DOHH2 (cell line): ENCODE measurements at regions not wholly inside any gene's neighbourhood (a gene's known extent, or its start where the extent isn't known, plus 50 kb on each side); places are given as distances from the start of the nearest gene placed in this dataset.

Experiments used
- H3F3A ChIP-seq: fragments of 200-600 bp; sonication (generic), shearing (Covaris generic); 2 replicates; pipeline ENCODE4 v1.6.0; 2016; ENCODE audit warnings: antibody characterized with exemption, mild to moderate bottlenecking; ENCODE audit not compliant: control insufficient read depth, insufficient read depth
- H3K27ac ChIP-seq: fragments of 200-600 bp; sonication (generic); 2 replicates; pipeline ENCODE4 v1.5.1; 2014; ENCODE audit warnings: low read depth, mild to moderate bottlenecking, low read length, moderate library complexity
- H3K27me3 ChIP-seq: fragments of 200-600 bp; sonication (generic); 2 replicates; pipeline ENCODE4 v1.6.1; 2014; ENCODE audit warnings: mild to moderate bottlenecking, low read length, mixed read lengths; ENCODE audit not compliant: control insufficient read depth
- H3K36me3 ChIP-seq: fragments of 200-600 bp; sonication (generic); 2 replicates; pipeline ENCODE4 v1.6.1; 2014; ENCODE audit warnings: mild to moderate bottlenecking, low read length, moderate library complexity, mixed read lengths; ENCODE audit not compliant: control insufficient read depth
- H3K4me1 ChIP-seq: fragments of 200-600 bp; sonication (generic); 2 replicates; pipeline ENCODE4 v1.6.1; 2014; ENCODE audit warnings: mild to moderate bottlenecking, low read length, mixed read lengths; ENCODE audit not compliant: control insufficient read depth
- H3K4me2 ChIP-seq: fragments of 200-600 bp; sonication (generic); 2 replicates; pipeline ENCODE4 v1.6.0; 2014; ENCODE audit warnings: mild to moderate bottlenecking, low read length, moderate library complexity
- H3K4me3 ChIP-seq: fragments of 200-600 bp; sonication (generic); 2 replicates; pipeline ENCODE4 v1.5.1; 2014; ENCODE audit warnings: mild to moderate bottlenecking, low read length, mixed read lengths
- H3K79me2 ChIP-seq: fragments of 200-600 bp; sonication (generic); 2 replicates; pipeline ENCODE4 v1.6.1; 2014; ENCODE audit warnings: mild to moderate bottlenecking, low read length, mixed read lengths; ENCODE audit not compliant: control insufficient read depth
- H3K9me2 ChIP-seq: fragments of 200-600 bp; sonication (generic); replicated peaks from 2 replicates; pipeline ENCODE4 v1.6.1; 2014; ENCODE audit warnings: mild to moderate bottlenecking, low read length, mixed read lengths; ENCODE audit not compliant: control insufficient read depth
- H3K9me3 ChIP-seq: fragments of 200-600 bp; sonication (generic); 2 replicates; pipeline ENCODE4 v1.6.1; 2014; ENCODE audit warnings: antibody characterized with exemption, low read length, mixed read lengths; ENCODE audit not compliant: control insufficient read depth, insufficient read depth
- H4K20me1 ChIP-seq: fragments of 200-600 bp; sonication (generic); 2 replicates; pipeline ENCODE4 v1.6.0; 2014; ENCODE audit warnings: low read depth, mild to moderate bottlenecking, antibody characterized with exemption, low read length, moderate library complexity; ENCODE audit not compliant: control insufficient read depth, insufficient read depth
- EZH2phosphoT487 ChIP-seq: fragments of 200-600 bp; sonication (generic); IDR thresholded peaks from 2 replicates; pipeline ENCODE4 v1.6.1; 2017; ENCODE audit warnings: borderline replicate concordance, mild to moderate bottlenecking, antibody characterized with exemption, low read length, moderate library complexity, mixed read lengths
- TF ChIP-seq, protein P1 (sequence below): fragments of 200-600 bp; sonication (generic); IDR thresholded peaks from one replicate; pipeline ENCODE4 v1.5.1; 2014; ENCODE audit warnings: antibody characterized with exemption, mild to moderate bottlenecking, low read depth, low read length; ENCODE audit not compliant: poor library complexity, severe bottlenecking

DNA sequence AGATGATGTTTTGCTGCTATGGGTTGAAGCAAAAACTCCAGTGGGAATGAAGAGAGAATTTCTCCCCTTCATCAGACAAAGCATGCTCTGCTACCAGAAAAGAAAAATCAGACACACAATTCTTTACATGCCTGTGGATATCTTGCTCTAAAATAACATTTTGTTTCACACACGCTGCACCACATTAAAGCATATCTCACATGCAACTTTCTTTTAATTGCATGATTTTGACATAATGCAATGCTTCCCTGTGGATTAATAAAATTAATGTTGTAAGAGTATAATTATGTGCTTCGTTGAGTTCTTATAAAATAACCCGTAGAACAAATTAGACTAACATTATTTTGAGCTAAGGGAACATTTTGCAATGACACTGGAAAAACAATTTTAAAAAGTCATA is 2230.7 kb downstream of the PCDH7 start:
- Histone ChIP-seq H3F3A (no peaks in the 10 kb centered on the region), H3K27ac (no peak overlapping the region)

DNA sequence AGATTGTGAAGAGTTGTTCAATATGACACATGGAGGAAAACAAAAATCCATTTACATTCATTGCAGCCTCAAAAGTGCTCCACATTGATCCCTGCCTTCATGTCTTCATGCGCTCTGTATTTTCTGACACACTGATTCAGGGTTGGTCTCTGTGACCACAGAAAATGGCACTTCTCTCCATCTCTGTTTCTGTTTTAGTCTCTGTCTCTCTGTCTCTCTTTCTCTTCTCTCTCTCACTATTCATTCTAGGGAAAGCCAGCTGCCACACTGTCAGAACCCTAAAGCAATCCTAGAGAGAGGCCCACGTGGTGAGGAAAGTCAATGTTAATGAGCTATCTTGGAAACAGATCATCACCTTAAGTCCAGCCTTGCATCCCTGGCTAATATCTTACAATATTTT is 2238.4 kb downstream of the PCDH7 start:
- Histone ChIP-seq H3F3A (no peaks in the 10 kb centered on the region), H3K4me3 (no peak overlapping the region), H3K27me3 (no peaks in the 10 kb centered on the region), H3K4me2 (no peak overlapping the region), H3K36me3 (no peaks in the 10 kb centered on the region), H3K79me2 (no peaks in the 10 kb centered on the region), H3K27ac (no peak overlapping the region), H3K9me2 (no peaks in the 10 kb centered on the region), H3K9me3 (no peaks in the 10 kb centered on the region), H4K20me1 (no peaks in the 10 kb centered on the region), H3K4me1 (no peaks in the 10 kb centered on the region)
- no peak for TF ChIP-seq EZH2phosphoT487
- TF ChIP-seq, protein P1, sequence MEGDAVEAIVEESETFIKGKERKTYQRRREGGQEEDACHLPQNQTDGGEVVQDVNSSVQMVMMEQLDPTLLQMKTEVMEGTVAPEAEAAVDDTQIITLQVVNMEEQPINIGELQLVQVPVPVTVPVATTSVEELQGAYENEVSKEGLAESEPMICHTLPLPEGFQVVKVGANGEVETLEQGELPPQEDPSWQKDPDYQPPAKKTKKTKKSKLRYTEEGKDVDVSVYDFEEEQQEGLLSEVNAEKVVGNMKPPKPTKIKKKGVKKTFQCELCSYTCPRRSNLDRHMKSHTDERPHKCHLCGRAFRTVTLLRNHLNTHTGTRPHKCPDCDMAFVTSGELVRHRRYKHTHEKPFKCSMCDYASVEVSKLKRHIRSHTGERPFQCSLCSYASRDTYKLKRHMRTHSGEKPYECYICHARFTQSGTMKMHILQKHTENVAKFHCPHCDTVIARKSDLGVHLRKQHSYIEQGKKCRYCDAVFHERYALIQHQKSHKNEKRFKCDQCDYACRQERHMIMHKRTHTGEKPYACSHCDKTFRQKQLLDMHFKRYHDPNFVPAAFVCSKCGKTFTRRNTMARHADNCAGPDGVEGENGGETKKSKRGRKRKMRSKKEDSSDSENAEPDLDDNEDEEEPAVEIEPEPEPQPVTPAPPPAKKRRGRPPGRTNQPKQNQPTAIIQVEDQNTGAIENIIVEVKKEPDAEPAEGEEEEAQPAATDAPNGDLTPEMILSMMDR = no peak

More for the DNA sequence above, 2230.7 kb downstream of the PCDH7 start:
- Histone ChIP-seq H3K27me3 (no peaks in the 10 kb centered on the region), H3K4me3 (no peak overlapping the region), H4K20me1 (no peaks in the 10 kb centered on the region), H3K9me2 (no peaks in the 10 kb centered on the region), H3K4me1 (no peaks in the 10 kb centered on the region), H3K4me2 (no peak overlapping the region), H3K79me2 (no peaks in the 10 kb centered on the region), H3K36me3 (no peaks in the 10 kb centered on the region), H3K9me3 (no peaks in the 10 kb centered on the region; the same call in 1 of the 2 replicates)
- TF ChIP-seq, protein P1 = no peak
- no peak for TF ChIP-seq EZH2phosphoT487

DNA sequence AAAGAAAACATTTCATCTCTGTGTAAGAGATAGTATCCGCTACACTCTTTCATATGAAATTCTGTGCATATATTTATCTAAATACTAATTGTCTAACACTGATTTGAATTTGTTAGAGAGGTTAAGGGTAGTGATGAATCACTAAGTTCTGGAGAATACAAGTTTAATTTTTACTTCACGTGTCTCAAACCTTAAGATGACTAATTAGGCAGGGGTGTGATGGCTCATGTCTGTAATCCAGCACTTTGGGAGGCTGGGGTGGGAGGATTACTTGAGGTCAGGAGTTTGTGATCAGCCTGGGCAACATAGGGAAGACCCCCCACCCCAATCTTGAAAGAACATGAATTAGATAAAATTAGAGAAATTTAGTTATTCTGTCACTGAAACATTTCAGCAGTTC is 2241.9 kb downstream of the PCDH7 start:
- no peaks in the 10 kb centered on the region for H3K9me3 ChIP-seq
- no peaks in the 10 kb centered on the region for H3K9me2 ChIP-seq
- no peaks in the 10 kb centered on the region for H3K4me1 ChIP-seq
- H3K4me2 ChIP-seq = no peak overlapping the region
- TF ChIP-seq EZH2phosphoT487 = no peak
- TF ChIP-seq, protein P1 = no peak
- H3K27me3 ChIP-seq = no peaks in the 10 kb centered on the region
- no peaks in the 10 kb centered on the region for H4K20me1 ChIP-seq
- no peak overlapping the region for H3K27ac ChIP-seq
- no peaks in the 10 kb centered on the region for H3F3A ChIP-seq
- no peaks in the 10 kb centered on the region for H3K36me3 ChIP-seq
- H3K79me2 ChIP-seq = no peaks in the 10 kb centered on the region
- no peak overlapping the region for H3K4me3 ChIP-seq

DNA sequence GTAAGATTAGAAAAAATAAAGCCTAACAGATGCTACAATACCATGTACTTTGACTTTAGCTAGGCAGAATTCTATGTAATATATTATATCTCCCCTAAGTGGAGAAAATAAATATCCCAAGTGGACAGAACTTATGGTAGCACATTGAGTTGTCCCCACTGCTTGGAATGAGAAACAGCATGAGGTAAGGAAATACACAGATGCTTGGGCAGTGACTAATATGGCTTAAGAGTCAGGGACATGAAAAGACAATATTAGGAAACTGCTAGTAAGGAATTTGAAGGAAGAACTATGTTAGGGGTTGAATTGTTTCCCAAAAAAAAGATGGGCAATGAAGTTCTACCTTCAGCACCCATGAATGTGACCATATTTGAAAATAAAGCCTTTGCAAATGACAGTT is 2265.1 kb downstream of the PCDH7 start:
- H3K27me3 ChIP-seq = no peaks in the 10 kb centered on the region
- H3K4me2 ChIP-seq = no peak overlapping the region
- H3K79me2 ChIP-seq = no peaks in the 10 kb centered on the region
- H3K36me3 ChIP-seq = no peaks in the 10 kb centered on the region
- no peak overlapping the region for H3K4me3 ChIP-seq
- no peak overlapping the region for H3K27ac ChIP-seq
- H3F3A ChIP-seq = no peaks in the 10 kb centered on the region
- no peaks in the 10 kb centered on the region for H3K9me2 ChIP-seq
- no peaks in the 10 kb centered on the region for H4K20me1 ChIP-seq
- no peaks in the 10 kb centered on the region for H3K9me3 ChIP-seq
- H3K4me1 ChIP-seq = no peaks in the 10 kb centered on the region
- TF ChIP-seq EZH2phosphoT487 = no peak
- TF ChIP-seq, protein P1 = no peak
